ENCODE measurements at regions not wholly inside any gene's neighbourhood (a gene's known extent, or its start where the extent isn't known, plus 50 kb on each side); places are given as distances from the start of the nearest gene placed in this dataset.

GRCh38 chr2:34112161-34112560, 513.1 kb upstream of the FAM98A start:
- no peak for DNase-seq (ENCODE audit: low read depth)

GRCh38 chr2:34110392-34110791, 511.3 kb upstream of the FAM98A start:
- DNase-seq (ENCODE audit: low read depth): no peak

GRCh38 chr2:34107811-34108210, 508.7 kb upstream of the FAM98A start:
- DNase-seq (ENCODE audit: low read depth): no peak

- DNase-seq (ENCODE audit: low read depth): peak; percentile 9
Observed at GRCh38 chr2:34105006-34105767, 506.1 kb upstream of the FAM98A start.

GRCh38 chr2:34104601-34105000, 505.5 kb upstream of the FAM98A start:
- no peak for DNase-seq (ENCODE audit: low read depth)

- no peak for DNase-seq (ENCODE audit: low read depth)
Observed at GRCh38 chr2:34103437-34103836, 504.3 kb upstream of the FAM98A start.

GRCh38 chr2:34102339-34102738, 503.2 kb upstream of the FAM98A start:
- DNase-seq (ENCODE audit: low read depth): peak; percentile 1

- no peak for DNase-seq (ENCODE audit: low read depth)
Observed at GRCh38 chr2:34099377-34099776, 500.3 kb upstream of the FAM98A start.

- no peak for DNase-seq (ENCODE audit: low read depth)
Observed at GRCh38 chr2:34098256-34098655, 499.2 kb upstream of the FAM98A start.

- DNase-seq (ENCODE audit: low read depth): peak; percentile 26
Observed at GRCh38 chr2:34096562-34097171, 497.6 kb upstream of the FAM98A start.

GRCh38 chr2:34093790-34094189, 494.7 kb upstream of the FAM98A start:
- DNase-seq (ENCODE audit: low read depth): no peak

GRCh38 chr2:34070196-34070595, 471.1 kb upstream of the FAM98A start:
- no peak for DNase-seq (ENCODE audit: low read depth)

- no peak for DNase-seq (ENCODE audit: low read depth)
Observed at GRCh38 chr2:34069604-34070003, 470.5 kb upstream of the FAM98A start.

- DNase-seq (ENCODE audit: low read depth): no peak
Observed at GRCh38 chr2:34050413-34050812, 451.3 kb upstream of the FAM98A start.

GRCh38 chr2:34045101-34045655, 446.1 kb upstream of the FAM98A start:
- DNase-seq (ENCODE audit: low read depth): no peak

GRCh38 chr2:34037886-34038285, 438.8 kb upstream of the FAM98A start:
- DNase-seq (ENCODE audit: low read depth): no peak

GRCh38 chr2:34037157-34037556, 438.1 kb upstream of the FAM98A start:
- no peak for DNase-seq (ENCODE audit: low read depth)

GRCh38 chr2:34031097-34031496, 432.0 kb upstream of the FAM98A start:
- DNase-seq (ENCODE audit: low read depth): no peak

GRCh38 chr2:34030273-34030672, 431.2 kb upstream of the FAM98A start:
- DNase-seq (ENCODE audit: low read depth): no peak

GRCh38 chr2:34029073-34029472, 430.0 kb upstream of the FAM98A start:
- DNase-seq (ENCODE audit: low read depth): no peak

GRCh38 chr2:34025196-34025595, 426.1 kb upstream of the FAM98A start:
- DNase-seq (ENCODE audit: low read depth): no peak

GRCh38 chr2:34012715-34013302, 413.7 kb upstream of the FAM98A start:
- DNase-seq (ENCODE audit: low read depth): no peak

- no peak for DNase-seq (ENCODE audit: low read depth)
Observed at GRCh38 chr2:34011684-34012083, 412.6 kb upstream of the FAM98A start.
